ENCODE measurements at regions not wholly inside any gene's neighbourhood (a gene's known extent, or its start where the extent isn't known, plus 50 kb on each side); places are given as distances from the start of the nearest gene placed in this dataset.

- TF ChIP-seq, protein P1, sequence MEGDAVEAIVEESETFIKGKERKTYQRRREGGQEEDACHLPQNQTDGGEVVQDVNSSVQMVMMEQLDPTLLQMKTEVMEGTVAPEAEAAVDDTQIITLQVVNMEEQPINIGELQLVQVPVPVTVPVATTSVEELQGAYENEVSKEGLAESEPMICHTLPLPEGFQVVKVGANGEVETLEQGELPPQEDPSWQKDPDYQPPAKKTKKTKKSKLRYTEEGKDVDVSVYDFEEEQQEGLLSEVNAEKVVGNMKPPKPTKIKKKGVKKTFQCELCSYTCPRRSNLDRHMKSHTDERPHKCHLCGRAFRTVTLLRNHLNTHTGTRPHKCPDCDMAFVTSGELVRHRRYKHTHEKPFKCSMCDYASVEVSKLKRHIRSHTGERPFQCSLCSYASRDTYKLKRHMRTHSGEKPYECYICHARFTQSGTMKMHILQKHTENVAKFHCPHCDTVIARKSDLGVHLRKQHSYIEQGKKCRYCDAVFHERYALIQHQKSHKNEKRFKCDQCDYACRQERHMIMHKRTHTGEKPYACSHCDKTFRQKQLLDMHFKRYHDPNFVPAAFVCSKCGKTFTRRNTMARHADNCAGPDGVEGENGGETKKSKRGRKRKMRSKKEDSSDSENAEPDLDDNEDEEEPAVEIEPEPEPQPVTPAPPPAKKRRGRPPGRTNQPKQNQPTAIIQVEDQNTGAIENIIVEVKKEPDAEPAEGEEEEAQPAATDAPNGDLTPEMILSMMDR (IDR thresholded peaks at IDR 0.05) = no peak
- ATAC-seq = no peak
- intact Hi-C loops (cut with DNase I) = loop anchor here in 1 of 2 donors (10.0 kb wide), 1 partner anchor 59 kb away; no protein-coding TSS in a partner anchor
Observed at GRCh38 chr18:45463451-45463850, 151.8 kb upstream of the SLC14A2 start.

GRCh38 chr18:45464619-45465018 is 150.7 kb upstream of the SLC14A2 start:
- H3K4me1 ChIP-seq = no peaks in the 10 kb centered on the region
- no peaks in the 10 kb centered on the region for H3K9me3 ChIP-seq
- no peaks in the 10 kb centered on the region for H3K27me3 ChIP-seq (ENCODE audit: insufficient read depth in 3 of 3, low read length in 2 of 3)
- WGBS, 3 donors = 36 to 52% (median 44%) methylated on average over 8 of the region's 8 CpGs
- intact Hi-C loops (cut with DNase I) = loop anchor here in 1 of 2 donors (10.0 kb wide), 1 partner anchor 60 kb away; no protein-coding TSS in a partner anchor
- H3K4me3 ChIP-seq = no peak overlapping the region
- H3K27ac ChIP-seq = no peak overlapping the region
- ATAC-seq (no peak), DNase-seq (no peak)
- H3K36me3 ChIP-seq (ENCODE audit: insufficient read depth in 1 of 2, low read depth in 1 of 2) = no peaks in the 10 kb centered on the region
- TF ChIP-seq, protein P1 (IDR thresholded peaks at IDR 0.05) = no peak

More at GRCh38 chr18:45463451-45463850, 151.8 kb upstream of the SLC14A2 start:
- no peak for DNase-seq
- no peaks in the 10 kb centered on the region for H3K27me3 ChIP-seq (ENCODE audit: insufficient read depth in 3 of 3, low read length in 2 of 3)
- H3K4me3 ChIP-seq = no peak overlapping the region
- no peaks in the 10 kb centered on the region for H3K36me3 ChIP-seq (ENCODE audit: insufficient read depth in 1 of 2, low read depth in 1 of 2)
- no peaks in the 10 kb centered on the region for H3K4me1 ChIP-seq
- H3K27ac ChIP-seq = no peak overlapping the region
- WGBS, 3 donors = 80 to 90% (median 83%) methylated on average over 6 of the region's 6 CpGs
- H3K9me3 ChIP-seq = no peaks in the 10 kb centered on the region

GRCh38 chr18:45467293-45467692 is 148.0 kb upstream of the SLC14A2 start:
- no peak for DNase-seq
- Histone ChIP-seq H3K4me1 (no peaks in the 10 kb centered on the region), H3K4me3 (no peak overlapping the region), H3K9me3 (no peaks in the 10 kb centered on the region), H3K27me3 (ENCODE audit: insufficient read depth in 3 of 3, low read length in 2 of 3) (no peaks in the 10 kb centered on the region), H3K27ac (no peak overlapping the region), H3K36me3 (ENCODE audit: insufficient read depth in 1 of 2, low read depth in 1 of 2) (no peaks in the 10 kb centered on the region)
- TF ChIP-seq, protein P1 (IDR thresholded peaks at IDR 0.05) = no peak
- intact Hi-C loops (cut with DNase I) = loop anchor here in 1 of 2 donors (10.0 kb wide), 1 partner anchor 62 kb away; no protein-coding TSS in a partner anchor
- 55 to 70% (median 68%) methylated on average over 2 of the region's 2 CpGs for WGBS, 3 donors
- peak in 1 of 4 donors; percentile 27 for ATAC-seq

- ATAC-seq (no peak), DNase-seq (no peak)
- no peaks in the 10 kb centered on the region for H3K36me3 ChIP-seq (ENCODE audit: insufficient read depth in 1 of 2, low read depth in 1 of 2)
- TF ChIP-seq, protein P1 (IDR thresholded peaks at IDR 0.05) = no peak
- no peak overlapping the region for H3K27ac ChIP-seq
- no peak overlapping the region for H3K4me3 ChIP-seq
- WGBS, 3 donors = 60 to 65% (median 64%) methylated on average over 2 of the region's 2 CpGs
- H3K27me3 ChIP-seq (ENCODE audit: insufficient read depth in 3 of 3, low read length in 2 of 3) = no peaks in the 10 kb centered on the region
- intact Hi-C loops (cut with DNase I) = loop anchor here in 1 of 2 donors (10.0 kb wide), 1 partner anchor 63 kb away; no protein-coding TSS in a partner anchor
- H3K4me1 ChIP-seq = no peaks in the 10 kb centered on the region
- H3K9me3 ChIP-seq = no peaks in the 10 kb centered on the region
Observed at GRCh38 chr18:45467945-45468344, 147.3 kb upstream of the SLC14A2 start.

- TF ChIP-seq, protein P1 (IDR thresholded peaks at IDR 0.05) = no peak
- intact Hi-C loops (cut with DNase I) = no loop called here
- no peak overlapping the region for H3K4me3 ChIP-seq
- H3K9me3 ChIP-seq = no peaks in the 10 kb centered on the region
- 95 to 97% (median 95%) methylated on average over 3 of the region's 3 CpGs for WGBS, 3 donors
- no peaks in the 10 kb centered on the region for H3K4me1 ChIP-seq
- H3K27ac ChIP-seq = no peak overlapping the region
- DNase-seq (no peak), ATAC-seq (no peak)
- H3K27me3 ChIP-seq (ENCODE audit: insufficient read depth in 3 of 3, low read length in 2 of 3) = no peaks in the 10 kb centered on the region
- H3K36me3 ChIP-seq (ENCODE audit: insufficient read depth in 1 of 2, low read depth in 1 of 2) = no peaks in the 10 kb centered on the region
Observed at GRCh38 chr18:45478889-45479288, 136.4 kb upstream of the SLC14A2 start.
